ENCODE measurements at regions not wholly inside any gene's neighbourhood (a gene's known extent, or its start where the extent isn't known, plus 50 kb on each side); places are given as distances from the start of the nearest gene placed in this dataset.

DNA sequence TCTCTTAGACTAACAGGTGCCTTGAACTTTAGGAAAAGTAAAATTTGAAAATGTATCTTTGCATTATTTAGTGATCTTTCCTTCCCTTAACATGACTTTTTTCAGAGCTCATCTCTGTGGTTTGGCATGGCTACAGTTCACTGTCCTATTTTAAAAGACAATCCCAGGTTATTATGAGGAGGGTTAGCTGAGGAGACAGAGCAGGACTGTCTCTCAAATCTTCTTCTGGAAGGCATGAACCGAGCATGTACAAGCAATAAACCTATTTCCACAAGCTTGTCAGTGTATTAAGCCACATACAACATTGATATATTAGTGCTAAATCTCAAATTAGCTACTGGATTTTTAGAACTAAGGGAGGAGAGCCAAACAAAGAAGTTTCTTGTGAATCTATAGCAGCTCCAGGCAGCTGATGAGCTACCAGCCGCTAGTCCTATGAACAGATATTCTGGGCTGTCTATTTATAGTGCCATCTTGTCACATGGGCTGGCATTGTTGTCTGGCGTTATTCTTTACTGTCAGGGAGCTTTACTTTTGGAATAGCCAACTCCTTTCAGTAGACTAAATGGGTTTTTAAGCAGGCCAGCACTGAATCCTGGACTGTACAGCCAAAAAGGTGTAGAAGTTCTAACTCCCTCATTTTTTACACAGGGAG is 171.2 kb upstream of the ACTBL2 start:
- Histone ChIP-seq H3K27ac (peak overlapping the region in 11 of 12 donors; percentile 47 to 86 (median 74)), H3K4me3 (no peak overlapping the region), H3K4me1 (peaks cover 0 to 16% (median 0%) of the 10 kb centered on the region in 12 donors), H3K27me3 (no peaks in the 10 kb centered on the region), H3K36me3 (no peaks in the 10 kb centered on the region), H3K9me3 (peaks cover 0 to 13% (median 1%) of the 10 kb centered on the region in 12 donors)
- DNase-seq: peak in 4 of 5 donors; percentile 31 to 44 (median 43)
- WGBS, 4 donors: 34 to 44% (median 35%) methylated on average over 3 of the region's 3 CpGs
- peak; percentile 89 to 95 (median 92) for ATAC-seq
- TF ChIP-seq POLR2A (IDR thresholded peaks at IDR 0.05): no peak
- TF ChIP-seq, protein P1, sequence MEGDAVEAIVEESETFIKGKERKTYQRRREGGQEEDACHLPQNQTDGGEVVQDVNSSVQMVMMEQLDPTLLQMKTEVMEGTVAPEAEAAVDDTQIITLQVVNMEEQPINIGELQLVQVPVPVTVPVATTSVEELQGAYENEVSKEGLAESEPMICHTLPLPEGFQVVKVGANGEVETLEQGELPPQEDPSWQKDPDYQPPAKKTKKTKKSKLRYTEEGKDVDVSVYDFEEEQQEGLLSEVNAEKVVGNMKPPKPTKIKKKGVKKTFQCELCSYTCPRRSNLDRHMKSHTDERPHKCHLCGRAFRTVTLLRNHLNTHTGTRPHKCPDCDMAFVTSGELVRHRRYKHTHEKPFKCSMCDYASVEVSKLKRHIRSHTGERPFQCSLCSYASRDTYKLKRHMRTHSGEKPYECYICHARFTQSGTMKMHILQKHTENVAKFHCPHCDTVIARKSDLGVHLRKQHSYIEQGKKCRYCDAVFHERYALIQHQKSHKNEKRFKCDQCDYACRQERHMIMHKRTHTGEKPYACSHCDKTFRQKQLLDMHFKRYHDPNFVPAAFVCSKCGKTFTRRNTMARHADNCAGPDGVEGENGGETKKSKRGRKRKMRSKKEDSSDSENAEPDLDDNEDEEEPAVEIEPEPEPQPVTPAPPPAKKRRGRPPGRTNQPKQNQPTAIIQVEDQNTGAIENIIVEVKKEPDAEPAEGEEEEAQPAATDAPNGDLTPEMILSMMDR (IDR thresholded peaks at IDR 0.05): no peak
- intact Hi-C loops (cut with DNase I): loop anchor here in 9 of 10 donors (2.0 to 10.0 kb wide), 9 partner anchors 43 to 809 kb away; partner anchors contain the start of gene PLK2 (in 4 of the 9)

- Histone ChIP-seq H3K36me3 (no peaks in the 10 kb centered on the region), H3K9me3 (peaks cover 0 to 26% (median 5%) of the 10 kb centered on the region in 12 donors), H3K27ac (no peak overlapping the region), H3K4me1 (peaks cover 0 to 16% (median 0%) of the 10 kb centered on the region in 12 donors), H3K27me3 (no peaks in the 10 kb centered on the region), H3K4me3 (no peak overlapping the region)
- 71 to 83% (median 78%) methylated on average over 1 of the region's 1 CpG for WGBS, 4 donors
- ATAC-seq: no peak
- no peak for DNase-seq
- intact Hi-C loops (cut with DNase I): loop anchor here in 9 of 10 donors (5.0 to 10.0 kb wide), 8 partner anchors 124 to 811 kb away; partner anchors contain the start of gene PLK2 (in 4 of the 9)
- no peak for TF ChIP-seq POLR2A (IDR thresholded peaks at IDR 0.05)
- TF ChIP-seq, protein P1 (IDR thresholded peaks at IDR 0.05): no peak
Measured at GRCh38 chr5:57651127-57651526, 168.5 kb upstream of the ACTBL2 start.

DNA sequence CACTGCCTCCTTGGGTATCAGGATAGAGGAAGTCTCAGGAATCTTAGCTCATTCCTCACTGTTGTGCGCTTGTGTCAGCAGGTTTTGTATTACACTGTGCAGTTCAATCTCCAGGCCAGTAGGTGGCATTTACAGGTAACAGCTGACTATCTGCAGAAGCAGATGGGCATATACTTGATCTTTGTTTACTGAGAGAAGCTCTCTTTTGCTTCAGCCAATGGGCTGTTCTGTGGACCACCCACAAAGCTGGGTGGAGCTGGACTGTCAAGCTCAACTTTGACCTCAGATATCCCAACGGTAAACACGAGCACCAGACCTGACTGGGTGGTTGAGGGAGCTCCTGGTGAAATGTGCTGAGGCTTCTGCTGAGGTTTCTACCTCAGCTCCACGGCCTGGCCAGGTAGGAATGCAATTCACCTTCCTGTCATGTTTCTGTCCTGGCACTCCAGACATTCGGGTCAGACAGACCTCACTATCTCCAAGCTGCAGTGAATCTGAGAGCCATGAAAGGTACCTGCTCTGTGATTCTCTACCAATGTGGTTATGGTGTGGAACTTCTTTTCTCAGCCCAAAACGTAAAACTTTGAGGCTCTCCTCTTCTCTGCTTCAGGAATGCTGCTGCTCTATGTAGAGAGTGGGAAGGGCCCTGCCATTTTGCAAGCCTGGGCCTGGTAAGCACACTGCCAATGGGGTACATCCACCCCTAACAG is 167.9 kb upstream of the ACTBL2 start:
- Histone ChIP-seq H3K9me3 (peaks cover 0 to 26% (median 5%) of the 10 kb centered on the region in 12 donors), H3K27me3 (no peaks in the 10 kb centered on the region), H3K4me1 (peaks cover 0 to 16% (median 0%) of the 10 kb centered on the region in 12 donors), H3K4me3 (no peak overlapping the region), H3K27ac (no peak overlapping the region), H3K36me3 (no peaks in the 10 kb centered on the region)
- 69 to 80% (median 77%) methylated on average over 6 of the region's 6 CpGs for WGBS, 4 donors
- ATAC-seq (peak in 2 of 4 donors; percentile 50 to 61), DNase-seq (no peak)
- intact Hi-C loops (cut with DNase I): loop anchor here in 9 of 10 donors (5.0 to 10.0 kb wide), 8 partner anchors 124 to 812 kb away; partner anchors contain the start of gene PLK2 (in 4 of the 9)
- TF ChIP-seq, protein P1 (IDR thresholded peaks at IDR 0.05): peak; percentile 33 to 61 (median 51)
- TF ChIP-seq POLR2A (IDR thresholded peaks at IDR 0.05): no peak

- Histone ChIP-seq H3K27me3 (no peaks in the 10 kb centered on the region), H3K27ac (no peak overlapping the region), H3K4me1 (no peaks in the 10 kb centered on the region), H3K36me3 (no peaks in the 10 kb centered on the region), H3K4me3 (no peak overlapping the region), H3K9me3 (peaks cover 0 to 3% (median 0%) of the 10 kb centered on the region in 12 donors)
- intact Hi-C loops (cut with DNase I): loop anchor here in 1 of 10 donors (10.0 kb wide), 1 partner anchor 122 kb away; no protein-coding TSS in a partner anchor
- 91 to 98% (median 95%) methylated on average over 2 of the region's 2 CpGs for WGBS, 4 donors
- ATAC-seq (no peak), DNase-seq (no peak)
- TF ChIP-seq, protein P1 (IDR thresholded peaks at IDR 0.05): no peak
- no peak for TF ChIP-seq POLR2A (IDR thresholded peaks at IDR 0.05)
Measured at GRCh38 chr5:57642698-57643097, 160.1 kb upstream of the ACTBL2 start.
